NCI-H2107 treated with DMSO at 0.1 percent for 48 hours (cell line): ENCODE measurements at regions not wholly inside any gene's neighbourhood (a gene's known extent, or its start where the extent isn't known, plus 50 kb on each side); places are given as distances from the start of the nearest gene placed in this dataset.
A peak's percentile ranks its signal among the peaks of the same experiment; 100 is the strongest.

Experiments used
- DNase-seq: peaks from one replicate; lab custom pipeline; 2025; ENCODE audit not compliant: unreplicated experiment; lab: John Stamatoyannopoulos, UW

DNA sequence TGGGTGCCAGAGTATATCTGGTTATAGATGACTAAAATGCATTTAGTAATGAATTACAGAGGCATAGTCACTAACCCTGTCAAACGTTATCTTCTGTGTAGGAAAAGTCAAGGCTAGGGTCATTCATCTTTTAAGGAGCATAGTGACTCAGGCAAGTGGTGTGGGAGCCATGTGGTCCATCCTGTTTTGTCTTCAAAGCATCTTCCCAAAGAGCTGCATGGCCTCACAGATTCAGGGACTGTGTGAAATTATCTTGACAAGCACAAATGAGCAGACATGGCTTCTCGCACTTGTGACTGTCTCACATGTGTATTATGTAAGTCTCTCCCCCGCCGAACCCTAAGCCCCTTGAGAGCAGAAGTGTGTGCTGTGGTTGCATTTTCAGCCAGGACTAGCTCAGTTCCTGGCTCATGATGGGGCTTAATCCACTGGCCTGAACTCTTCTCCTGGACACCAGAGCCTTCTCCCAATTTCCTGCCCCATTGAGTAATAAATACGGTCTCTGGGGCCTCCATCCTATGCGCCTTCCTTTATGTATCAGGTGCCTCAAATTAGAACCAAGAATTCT is 769.1 kb downstream of the QKI start:
- no peak for DNase-seq

DNA sequence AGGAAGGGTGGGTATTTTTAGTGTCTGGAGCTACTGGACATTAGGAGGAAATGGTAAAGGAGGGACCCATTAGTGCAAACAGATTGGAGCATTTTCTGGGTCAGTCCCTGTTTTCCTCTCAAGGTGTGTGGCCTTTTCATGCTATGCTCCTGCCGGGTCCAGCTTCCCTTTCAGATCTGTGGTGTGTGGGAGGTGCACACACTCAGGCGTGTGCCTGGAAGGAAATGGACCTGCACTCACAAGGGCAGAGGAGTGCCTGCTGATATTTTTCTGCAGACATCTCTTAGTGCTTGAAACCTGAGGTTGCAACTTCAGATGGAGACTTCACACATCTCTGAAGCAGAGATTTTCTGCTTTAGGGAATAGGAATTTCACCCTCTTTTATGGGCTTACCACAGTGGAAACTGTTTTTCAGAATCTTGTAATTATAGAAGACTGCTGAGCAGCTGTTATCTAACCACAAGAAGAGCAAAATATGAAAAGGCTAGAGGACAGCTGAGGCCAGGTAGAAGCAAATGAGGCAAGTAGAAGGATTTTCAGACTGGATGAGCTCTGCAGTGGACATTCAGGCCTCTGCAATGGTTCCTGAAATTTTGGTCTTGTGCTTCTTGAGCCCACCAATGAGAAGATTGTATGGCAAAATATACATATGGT is 764.3 kb downstream of the QKI start:
- no peak for DNase-seq

DNA sequence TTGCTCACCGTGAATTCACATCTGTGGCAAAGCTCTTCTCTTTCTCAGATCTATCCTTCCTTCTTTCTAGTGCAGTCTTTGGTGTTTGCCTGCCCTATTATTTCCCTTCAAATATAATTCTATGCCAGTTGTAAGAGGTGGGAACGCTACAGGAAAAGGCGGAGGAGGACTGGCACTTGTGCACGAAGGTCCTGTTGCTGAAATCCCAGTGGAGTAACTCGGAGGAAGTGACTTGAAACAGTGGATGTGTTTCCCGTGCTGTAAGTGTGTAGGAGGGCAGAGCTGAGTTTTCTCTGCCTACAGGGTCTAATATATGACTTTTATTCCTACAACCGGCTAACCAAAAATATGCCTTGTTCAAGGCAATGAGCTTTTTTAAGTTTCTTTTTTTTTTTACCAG is 754.8 kb downstream of the QKI start:
- no peak for DNase-seq

DNA sequence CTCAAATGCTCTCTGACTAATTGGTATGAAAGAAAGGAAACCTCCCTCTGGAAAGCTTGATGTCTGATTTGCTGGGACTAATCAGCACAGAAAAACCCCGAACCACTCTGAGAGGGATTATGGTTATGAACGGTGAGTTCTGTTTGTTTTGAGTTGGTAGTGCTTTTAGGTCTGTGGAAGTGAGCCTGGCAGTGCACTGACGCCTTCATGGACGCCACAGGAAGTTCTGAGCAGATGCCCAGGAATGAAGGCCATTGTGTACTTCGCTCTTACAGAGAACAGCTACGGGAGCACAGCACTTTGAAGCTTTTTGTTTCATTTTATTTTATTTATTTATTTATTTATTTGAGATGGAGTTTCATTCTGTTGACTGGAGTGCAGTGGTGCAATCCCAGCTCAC is 754.1 kb downstream of the QKI start:
- DNase-seq, result no peak

DNA sequence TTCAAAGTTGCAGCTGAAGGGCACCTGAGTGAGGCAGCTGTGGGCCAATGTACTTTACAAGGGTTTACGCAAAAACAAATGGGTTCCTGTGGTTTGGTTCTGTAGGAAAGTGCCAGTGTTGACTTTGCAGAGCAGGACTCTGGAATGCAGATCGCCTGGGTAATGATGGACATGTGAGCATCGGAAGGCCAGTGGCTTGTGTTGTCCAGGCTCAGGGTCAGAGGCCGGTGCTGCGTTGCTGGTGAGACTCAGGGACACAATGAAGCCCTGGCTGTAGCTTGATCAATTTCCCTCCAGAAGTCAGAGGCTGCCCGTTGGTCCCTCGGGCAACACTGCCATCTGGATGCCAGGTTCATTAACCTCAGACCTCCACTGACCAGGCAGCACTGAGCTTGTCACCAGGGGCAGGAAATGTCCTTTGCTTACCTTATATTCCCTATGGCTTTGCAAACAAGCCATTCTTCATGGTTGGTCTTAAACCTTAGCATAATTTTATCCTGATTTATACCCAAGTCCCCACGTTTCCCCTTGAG is 753.4 kb downstream of the QKI start:
- DNase-seq, result no peak

DNA sequence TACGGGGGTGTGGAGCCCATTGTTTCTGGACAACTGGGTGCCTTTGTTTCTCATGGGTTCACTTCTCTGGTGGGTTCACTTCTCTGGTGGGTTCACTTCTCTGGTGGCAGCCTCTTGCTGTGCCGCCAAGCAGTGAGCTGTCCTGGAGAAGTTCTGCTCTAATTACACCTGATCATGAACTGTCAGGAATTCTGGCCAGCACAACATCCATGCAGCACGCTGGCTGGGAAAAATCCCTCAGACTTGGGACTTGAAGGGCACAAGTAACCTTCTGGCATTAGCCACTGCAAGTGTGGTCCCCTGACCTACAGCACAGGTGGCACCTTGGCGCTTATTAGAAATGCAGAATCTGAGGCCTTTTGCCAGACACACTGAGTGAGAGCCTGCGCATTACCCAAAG is 752.5 kb downstream of the QKI start:
- DNase-seq, result no peak

DNA sequence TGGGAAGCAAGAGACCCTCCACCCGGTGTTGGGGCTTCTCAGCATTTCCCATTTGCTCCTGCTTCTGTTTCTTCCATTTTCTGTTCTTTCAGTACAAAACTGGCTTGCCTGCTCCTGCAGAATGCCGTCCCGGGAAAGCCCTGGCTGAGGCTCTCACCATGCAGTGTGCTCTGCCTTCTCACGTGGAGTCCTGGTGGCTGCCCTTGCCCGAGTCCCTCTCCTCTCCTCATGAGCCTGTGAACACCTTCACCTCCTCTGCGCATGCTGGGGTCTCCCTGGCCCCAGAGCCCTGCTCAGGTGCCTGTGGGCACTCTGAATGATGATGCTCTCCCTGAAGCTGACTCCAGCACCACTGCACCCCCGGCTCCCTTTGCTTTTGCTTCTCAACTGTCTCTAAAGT is 752.0 kb downstream of the QKI start:
- no peak for DNase-seq

DNA sequence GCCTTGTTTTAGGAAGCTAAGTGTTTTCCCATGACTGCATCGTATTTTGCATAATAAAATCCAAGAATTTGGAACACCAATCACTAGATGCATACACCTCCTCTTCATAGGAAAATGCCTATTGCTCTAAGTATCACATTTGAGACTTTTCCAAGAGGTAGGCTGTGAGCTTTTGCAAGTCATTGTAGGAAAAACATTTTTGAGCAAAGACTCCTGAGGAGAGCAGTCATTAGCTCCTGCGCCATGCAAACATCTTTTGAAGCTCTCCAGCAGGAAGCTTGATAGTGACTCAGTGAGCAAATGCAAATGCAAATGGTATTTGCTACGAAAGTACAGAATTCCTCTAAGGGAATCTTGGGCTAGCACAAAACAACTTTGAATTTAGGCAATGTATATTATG is 750.4 kb downstream of the QKI start:
- no peak for DNase-seq

DNA sequence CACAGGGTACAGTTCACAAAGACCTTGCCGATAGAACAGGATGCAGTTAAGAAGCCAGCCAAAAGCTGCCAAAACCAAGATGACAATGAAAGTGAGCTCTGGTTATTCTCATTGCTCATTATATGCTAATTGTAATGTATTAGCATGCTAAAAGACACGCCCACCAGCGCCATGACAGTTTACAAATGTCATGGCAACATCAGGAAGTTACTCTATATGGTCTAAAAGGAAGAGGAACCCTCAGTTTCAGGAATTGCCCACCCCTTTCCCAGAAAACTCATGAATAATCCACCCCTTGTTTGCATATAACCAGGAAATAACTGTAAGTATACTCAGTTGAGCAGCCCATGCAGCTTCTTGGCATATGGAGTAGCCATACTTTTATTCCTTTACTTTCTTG is 748.7 kb downstream of the QKI start:
- DNase-seq, result no peak

DNA sequence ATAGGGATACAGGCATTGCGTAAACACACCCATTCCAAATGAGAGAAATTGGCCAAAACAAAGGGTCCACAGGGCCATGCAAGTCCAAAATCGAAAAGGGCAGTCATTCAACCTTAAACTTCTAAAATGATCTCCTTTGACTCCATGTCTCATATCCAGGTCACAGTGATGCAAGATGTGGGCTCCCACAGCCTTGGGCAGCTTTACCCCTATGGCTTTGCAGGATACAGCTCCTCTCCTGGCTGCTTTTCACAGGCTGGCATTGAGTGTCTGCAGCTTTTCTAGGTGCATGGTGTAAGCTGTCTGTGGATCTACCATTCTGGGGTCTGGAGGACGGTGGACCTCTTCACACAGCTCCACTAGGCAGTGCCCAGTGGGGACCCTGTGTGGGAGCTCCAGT is 744.5 kb downstream of the QKI start:
- DNase-seq, result no peak

DNA sequence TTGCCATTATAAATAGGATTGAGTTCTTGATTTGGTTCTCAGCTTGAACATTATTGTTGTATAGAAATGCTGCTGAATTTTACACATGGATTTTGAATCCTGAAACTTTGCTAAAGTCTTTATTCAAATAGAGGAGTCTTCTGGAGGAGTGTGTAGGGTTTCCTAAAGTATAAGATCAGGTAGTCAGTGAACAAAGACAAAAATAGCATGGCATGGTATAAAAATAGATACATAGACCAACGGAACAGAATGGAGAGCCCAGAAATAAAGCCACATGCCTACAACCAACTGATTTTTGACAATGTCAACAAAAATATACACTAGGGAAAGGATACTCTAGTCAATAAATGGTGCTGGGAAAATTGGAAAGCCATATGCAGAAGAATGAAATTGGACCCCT is 740.1 kb downstream of the QKI start:
- no peak for DNase-seq

DNA sequence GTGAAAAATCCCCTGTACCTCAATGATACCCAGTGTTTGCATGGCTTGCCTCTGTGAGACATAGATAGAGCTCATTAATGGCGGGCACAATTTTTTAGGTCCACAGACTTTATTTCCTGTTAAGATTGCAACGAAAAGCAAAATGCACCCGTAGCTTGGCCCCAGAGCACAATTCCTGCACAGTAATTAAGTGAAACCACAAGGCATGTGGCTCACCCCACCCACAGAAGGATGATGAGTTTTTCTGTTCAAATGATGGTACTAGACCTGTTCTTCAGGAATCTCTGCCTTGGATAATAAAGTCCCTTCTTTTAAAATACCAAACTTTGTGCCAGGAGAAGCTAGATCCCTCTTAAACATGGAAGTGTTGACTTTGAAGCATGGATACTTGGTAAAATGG is 738.1 kb downstream of the QKI start:
- DNase-seq, result no peak

DNA sequence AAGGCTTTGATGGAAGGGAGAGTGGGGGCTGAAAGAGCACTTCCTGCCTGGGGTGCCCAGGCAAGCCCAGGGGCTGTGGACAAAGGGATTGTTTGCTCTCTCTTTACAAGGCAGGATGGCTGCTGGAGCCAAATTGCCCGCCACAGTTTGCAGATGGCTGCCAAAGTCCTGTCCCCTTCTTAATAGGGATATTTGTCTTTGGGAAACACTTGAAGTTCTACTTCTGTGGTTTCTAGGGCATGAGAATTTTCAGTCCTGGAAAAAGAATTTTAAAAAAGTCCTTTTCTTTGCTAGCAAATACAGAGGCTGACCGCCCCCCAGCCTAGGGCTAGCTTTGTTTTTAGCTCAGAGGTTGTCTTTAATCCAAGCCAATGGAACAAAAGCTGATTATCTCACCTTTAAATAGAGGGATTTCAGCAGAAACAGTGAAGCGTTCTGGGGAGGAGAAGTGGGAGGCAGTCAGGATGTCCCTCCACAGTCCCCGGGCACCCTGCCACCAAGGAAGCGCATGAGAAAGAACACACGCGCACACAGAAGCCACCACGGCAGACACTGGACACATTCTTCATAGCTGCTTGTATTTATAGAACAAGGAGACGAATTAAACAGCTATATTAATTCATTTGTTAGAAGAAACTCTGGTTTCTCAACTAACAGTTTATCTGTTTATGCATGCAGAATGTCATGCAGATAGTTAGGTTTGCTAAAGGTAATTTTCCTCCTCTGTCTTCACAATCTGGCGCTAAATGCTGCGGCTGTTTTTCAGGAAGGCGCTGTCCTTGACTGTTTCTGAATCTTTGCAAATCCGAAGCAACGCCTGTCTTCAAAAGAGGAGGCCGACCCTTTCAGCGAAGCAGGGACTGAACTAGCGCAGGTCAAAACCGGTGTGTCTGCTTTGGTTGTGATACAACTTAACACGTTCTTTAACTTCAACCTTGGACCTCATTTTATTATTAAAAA is 736.9 kb downstream of the QKI start:
- DNase-seq, result no peak

DNA sequence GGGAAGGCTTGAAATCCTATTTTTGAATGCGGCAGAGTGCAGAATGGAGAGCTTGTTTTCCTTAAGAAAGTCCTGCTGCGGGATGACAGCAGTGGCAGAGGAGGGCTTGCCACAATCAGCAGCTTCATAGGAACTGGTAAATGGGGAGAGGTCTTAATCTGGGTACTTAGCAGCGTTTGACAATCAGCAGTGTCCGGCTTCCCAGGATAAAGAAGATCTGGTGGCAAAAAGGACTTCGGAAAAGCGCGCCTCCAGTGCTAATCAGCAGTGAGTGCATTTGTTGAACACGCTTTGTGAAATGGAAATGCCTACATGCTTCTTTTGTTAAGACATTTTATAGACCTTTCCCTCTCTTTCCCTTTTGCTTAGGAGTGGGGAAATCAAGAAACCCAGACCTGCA is 735.7 kb downstream of the QKI start:
- DNase-seq, result no peak

DNA sequence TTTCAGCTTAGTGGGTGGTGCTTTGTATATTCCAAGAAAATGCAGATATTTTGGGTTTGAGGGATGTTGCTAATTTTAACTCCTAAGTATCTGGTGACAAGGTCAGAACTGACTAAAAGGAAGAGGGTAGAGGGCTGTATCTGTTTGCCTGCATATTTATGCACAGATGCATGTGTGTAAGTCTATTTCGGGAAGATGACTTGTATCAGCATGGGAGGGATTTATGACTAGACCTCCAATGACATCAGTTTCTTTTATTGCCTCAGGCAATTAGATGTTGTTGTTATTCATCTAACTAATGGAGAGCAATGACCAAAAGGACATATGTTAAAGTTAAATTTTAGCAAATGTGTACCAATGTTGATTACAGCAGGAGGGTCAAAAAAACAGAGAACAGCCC is 734.3 kb downstream of the QKI start:
- DNase-seq, result no peak

DNA sequence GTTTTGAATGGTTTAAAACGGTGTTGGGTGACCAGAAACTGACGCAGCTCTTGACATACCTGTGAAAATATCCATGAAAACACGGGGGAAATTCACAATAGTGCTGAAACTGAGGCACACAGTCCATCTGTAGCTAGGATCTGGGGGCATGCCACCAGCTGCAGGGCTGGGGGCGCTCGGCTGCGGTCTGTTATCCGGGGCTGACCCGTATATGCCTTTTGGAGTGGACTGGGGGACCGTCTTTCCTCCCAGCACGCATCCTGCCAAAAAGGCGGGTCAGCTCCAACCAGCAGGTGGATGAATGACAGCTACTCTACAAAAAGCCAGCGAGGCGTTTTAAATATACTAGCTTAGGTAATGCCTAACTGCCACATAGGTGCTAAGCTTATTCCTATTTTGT is 729.8 kb downstream of the QKI start:
- DNase-seq, result no peak

DNA sequence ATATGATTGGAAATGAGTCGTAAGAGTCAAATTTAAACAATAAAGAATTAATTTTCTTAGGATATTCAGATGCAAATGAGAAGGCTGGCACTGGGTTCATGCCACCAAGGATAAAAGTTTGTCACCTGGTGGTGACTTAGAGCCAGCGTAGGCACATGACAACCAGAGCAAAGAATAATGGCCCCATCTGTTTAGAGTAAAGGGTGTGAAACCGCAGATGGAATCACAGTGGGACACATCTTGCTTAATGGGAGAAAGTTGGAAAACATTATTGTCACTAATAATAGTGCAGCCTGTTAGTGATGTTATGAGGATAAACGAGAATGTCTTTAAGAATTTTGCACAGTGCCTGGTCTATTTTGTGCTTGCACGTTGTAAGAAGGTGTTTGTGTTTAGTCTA is 727.8 kb downstream of the QKI start:
- DNase-seq, result peak; percentile 1

DNA sequence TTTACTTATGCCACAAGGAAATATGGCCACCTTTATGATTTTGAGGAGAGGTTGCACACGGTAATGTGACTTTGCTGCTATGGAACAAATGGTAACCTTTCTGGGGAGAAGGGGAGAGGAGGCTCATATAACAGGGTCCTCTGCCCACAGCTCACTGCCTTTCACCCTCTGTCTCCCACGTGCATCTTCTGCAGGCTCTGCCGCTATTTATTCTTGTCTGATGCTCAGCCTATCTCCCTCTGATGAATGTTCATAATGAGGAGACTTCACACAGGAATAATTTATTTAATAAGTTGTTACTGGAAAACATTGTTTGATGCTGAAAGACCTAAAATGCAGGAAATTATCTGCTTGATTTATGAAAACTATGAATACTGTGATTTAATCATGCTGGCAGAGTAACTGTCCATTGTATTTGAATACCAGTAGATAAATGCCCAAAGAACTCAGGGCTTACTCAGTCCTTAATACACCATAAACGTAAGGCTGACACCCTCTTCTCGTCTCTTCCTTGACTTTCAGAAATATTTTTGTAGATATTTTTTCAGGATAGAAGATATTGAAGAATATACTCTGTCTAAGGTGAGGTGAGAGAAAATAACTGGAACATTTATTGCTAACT is 721.1 kb downstream of the QKI start:
- DNase-seq, result no peak

DNA sequence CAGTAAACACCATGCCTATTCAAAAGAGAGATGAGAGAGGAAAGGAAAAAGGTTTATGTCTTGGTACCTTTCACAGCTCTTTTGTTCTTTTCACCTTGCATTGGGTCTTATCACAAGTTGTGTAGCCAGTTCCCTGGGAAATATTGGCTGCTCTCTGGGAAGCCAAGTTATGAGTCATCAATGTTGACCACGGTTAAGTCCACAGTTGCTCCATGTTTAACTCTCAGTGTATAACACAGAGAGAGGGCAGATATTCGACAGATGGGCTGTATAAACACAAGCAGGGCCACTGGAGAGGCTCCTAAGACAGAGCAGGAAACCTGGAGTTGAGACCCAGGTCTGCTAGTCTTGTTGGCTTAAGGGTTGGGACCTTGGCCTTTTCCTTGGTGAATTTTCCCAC is 718.6 kb downstream of the QKI start:
- no peak for DNase-seq

DNA sequence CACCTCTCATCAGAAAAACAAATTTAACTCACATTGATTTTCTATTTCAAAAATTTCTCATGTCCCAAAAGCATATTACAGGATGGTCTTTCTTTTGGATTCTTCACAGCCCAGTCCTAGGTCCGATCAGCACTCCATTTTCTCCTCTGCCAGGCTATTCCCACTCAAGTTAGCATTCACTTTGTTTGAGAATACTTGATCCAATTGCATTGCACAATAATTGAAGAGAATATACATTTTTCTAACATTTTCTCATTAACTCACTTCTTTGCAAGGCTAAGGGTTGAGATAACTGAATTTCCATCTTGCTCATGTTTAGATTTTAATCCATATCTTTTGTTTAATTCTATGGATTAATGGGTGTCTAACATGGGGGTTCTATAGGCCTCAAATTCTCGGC is 716.1 kb downstream of the QKI start:
- DNase-seq, result no peak

DNA sequence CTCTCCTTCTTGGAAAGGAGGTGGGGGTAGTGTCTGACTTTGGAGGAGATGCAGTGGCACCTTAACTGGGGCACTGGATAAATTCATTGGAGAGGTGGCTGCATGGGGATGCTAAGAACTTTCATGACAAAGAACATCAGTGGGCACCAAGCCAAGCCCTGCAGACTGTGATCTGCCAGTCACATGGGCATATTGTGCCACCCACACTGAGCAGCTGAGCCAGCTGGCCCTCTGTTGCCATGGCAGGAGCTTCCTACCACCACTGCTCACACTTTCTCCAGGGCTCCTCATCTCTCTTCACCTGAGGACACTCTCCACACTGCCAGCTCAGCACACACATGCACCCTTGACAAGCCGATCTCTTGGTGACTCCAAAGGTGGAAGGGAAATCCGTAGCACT is 715.6 kb downstream of the QKI start:
- DNase-seq, result no peak

DNA sequence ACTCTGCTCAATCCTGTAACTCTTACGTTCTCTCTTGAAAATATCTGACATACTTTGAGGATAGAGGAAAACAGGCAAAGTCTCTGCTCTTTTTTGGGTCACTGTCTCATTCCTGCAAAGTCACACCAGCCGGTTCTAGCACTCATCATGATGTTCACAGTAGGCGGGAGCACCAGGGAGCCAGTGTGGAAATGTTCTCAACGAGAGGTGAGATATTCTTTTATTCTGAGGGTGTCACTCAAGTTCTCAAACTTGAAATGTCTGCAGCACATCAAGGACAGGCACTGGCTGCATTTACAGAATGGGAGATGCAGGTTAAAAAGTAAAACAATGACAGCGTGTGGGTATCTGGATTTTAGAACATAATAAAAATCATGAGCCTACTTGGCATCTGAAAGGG is 714.7 kb downstream of the QKI start:
- DNase-seq, result no peak
